ENCODE measurements at regions not wholly inside any gene's neighbourhood (a gene's known extent, or its start where the extent isn't known, plus 50 kb on each side); places are given as distances from the start of the nearest gene placed in this dataset.

DNA sequence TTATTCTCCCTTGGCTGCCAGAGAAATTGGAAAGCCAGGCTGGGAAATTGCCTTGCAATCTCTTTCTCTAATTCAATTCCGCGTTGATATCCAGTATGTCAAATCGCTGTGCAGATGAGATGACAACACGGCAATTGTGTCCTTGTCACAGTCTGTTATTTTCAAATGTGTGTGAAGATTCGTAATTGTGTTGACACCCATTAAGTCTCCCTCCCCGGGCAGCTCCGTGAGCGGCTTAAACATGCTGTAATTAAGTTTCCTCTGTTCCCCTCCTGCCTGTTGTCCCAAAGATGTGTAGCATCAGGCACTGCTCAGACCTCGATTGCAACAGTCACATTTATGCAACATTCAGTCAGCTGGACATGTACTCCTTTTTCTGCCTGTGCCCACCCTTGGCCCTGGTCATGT lies 209.5 kb downstream of the LPIN1 start:
- DNase-seq = no peak

GRCh38 chr2:11962707-11963328 lies 216.4 kb downstream of the LPIN1 start:
- no peak for DNase-seq

GRCh38 chr2:11963966-11964365 lies 217.5 kb downstream of the LPIN1 start:
- no peak for DNase-seq

DNA sequence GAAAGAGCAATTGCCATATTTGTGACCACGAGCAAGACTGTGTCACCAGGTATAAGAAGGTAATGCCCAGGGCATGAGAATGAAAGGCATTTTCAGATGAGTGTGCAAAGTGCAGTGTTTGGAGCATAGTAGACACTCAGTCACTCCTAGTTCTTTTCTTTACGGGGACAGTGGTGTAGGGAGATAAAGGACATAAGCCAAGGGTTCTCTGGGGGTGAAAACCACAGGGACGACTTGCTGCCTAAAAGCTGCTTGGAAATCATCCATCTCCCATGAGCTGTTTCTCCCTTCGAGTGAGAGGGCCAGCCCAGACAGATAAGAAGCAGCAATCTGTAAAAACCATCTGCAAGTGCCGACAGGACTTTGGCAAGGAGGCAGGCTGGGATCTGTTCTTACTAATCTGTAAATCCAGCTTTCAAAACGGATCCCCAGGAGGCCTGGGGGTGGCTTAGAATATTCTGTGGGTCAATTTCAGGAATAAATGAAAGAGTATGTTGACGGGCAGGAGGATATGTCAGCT lies 221.6 kb downstream of the LPIN1 start:
- no peak for DNase-seq

- no peak for DNase-seq
Measured at GRCh38 chr2:11968521-11968920, 222.1 kb downstream of the LPIN1 start.

DNA sequence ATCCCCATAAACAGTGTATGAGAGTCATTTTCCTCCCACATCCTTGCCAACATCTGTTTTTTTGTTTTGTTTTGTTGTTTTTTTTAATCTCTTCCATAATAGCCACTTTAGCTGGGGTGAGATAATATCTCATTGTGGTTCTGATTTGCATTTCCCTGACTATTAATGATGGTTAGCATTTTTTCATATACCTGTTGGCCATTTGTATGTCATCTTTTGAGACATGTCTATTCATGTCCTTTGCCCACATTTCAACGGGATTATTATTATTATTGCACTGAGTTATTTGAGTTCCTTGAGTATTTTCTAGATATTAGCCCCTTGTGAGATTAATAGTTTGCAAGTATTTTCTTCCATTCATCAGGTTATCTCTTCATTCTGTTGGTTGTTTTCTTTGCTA lies 223.3 kb downstream of the LPIN1 start:
- DNase-seq = no peak

- DNase-seq = no peak
Measured at GRCh38 chr2:11974573-11974972, 228.1 kb downstream of the LPIN1 start.

GRCh38 chr2:11975373-11975772 lies 228.9 kb downstream of the LPIN1 start:
- DNase-seq = no peak

DNA sequence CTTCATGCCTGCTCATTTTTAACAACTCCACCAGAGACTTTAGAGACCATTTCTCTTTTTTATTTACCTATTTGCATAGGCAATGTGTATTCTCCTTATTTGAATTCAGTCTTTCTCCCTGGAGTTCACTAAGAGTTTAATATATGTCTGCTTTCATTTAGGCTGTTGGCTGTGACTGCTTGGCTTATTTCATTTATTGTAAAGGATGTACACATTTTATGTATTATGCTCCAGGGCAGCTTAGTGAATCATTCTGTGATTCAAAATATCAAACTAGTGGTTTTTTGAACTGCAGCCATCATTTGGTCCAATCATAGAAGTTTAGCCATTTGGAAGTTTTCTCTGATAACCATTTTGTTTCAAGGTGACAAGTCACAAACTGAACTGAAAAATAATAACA lies 229.6 kb downstream of the LPIN1 start:
- DNase-seq = no peak

GRCh38 chr2:11977766-11978524 lies 231.5 kb downstream of the LPIN1 start:
- DNase-seq = no peak

- no peak for DNase-seq
Measured at GRCh38 chr2:11980809-11981208, 234.4 kb downstream of the LPIN1 start.

DNA sequence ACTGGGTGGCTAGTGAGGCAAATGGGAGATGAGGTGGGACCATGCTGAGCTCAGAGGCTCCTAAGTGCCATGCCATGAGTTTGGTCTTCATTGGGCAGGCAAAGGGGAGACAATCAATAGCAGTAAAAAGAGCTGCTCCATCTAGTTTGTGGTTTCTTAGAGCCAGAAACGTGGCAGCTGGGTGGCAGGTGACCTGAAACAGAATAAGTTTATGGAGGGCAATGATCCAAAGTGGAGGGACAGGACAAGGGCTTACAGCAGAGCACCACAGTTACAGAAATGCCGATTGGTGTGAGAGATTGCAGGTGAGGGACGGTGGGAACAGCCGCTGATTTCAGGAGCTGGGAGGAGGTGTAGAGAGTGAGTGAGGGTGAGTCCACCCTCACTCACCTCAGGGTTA lies 237.0 kb downstream of the LPIN1 start:
- no peak for DNase-seq

GRCh38 chr2:11983870-11984269 lies 237.4 kb downstream of the LPIN1 start:
- no peak for DNase-seq

DNA sequence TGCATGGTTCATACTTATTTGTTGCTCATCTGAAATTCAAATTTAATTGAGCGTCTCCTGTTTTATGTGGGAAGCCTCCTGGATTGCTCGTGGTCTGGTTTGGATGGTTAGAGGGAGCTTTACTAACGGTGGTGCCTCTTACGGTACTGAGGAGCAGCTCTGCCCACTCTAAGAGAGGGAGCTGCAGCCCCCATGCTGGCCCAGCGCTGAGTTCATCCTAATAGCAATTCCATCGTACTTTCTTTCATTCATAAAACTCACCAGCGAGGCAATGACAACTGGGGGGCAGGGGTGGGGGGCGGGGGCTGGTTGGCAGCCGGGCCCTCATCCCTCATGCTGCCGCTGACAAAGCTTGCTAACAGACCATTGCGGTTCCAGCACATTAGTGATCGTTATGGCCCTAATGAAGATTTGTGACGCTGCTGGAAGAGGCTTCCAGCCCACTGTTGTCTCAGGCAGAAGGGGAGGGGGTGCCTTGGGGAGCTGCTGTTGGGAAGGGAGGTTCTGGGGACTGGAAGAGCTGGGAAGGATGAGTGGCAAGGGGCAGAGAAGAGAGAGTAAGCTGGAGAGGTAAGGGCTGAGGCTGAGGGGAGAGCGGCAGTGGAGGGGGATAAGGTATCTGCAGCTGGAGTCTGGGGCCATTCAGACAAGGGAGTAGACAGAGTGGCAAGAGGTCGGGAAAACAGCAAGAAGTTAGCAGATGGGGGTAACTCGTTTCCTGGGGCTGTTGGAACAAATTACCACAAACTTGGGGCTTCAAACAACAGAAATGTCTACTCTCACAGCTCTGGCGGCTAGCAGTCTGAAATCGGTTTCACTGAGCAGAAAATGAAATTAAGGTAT lies 238.1 kb downstream of the LPIN1 start:
- no peak for DNase-seq

DNA sequence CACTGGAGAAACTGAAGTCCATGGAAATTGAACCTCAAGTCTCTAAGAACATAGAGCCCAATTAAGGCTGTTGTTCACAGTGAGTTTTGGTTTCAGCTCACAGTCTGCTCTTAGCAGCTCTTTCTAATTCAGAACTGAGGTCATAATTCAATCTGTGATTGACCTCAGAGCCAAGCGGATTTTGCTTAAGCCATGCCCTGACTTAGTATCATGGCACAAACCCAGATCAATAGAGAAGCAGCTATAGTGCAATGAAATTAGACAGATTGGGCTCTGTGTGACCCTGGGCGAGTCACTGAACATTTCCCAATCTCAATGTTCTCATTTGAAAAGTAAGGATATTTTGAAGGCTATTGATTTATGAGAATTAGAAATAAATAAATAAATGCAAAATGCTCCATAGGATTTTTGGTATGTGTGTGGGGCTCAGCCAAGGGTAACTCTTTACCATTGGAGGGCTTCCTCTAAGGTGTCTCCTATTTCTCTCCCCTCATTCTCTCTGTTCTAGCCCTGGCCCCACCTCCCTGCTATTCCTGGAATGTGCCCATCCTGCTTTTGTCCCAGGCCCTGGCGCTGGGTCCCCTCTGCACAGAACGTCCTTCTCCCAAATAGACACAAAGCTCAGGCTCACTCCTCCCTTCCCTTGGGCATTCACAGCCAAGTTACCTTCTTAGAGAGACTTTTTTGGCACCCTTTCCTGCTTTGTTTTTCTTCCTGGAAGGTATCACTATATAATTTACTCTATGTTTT lies 239.6 kb downstream of the LPIN1 start:
- no peak for DNase-seq

DNA sequence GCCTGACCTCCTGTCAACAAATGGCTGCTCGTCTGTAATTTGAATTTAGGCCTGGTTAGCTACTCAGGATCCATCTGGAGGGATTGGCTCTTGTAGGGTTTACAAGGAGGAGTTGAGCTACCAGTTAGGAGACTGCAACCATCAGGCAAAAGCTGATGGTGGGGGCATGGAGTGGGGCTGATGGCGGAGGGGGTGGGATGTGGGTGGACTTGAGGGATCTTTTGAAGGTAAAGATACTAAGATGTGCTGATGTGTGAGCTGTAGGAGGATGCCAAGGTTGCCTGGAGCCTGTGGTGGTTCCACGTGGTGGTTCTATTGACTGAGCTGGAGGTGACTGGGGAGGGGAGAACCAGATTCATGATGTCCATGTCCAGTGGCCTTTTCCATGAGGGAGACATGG lies 240.7 kb downstream of the LPIN1 start:
- DNase-seq = no peak

DNA sequence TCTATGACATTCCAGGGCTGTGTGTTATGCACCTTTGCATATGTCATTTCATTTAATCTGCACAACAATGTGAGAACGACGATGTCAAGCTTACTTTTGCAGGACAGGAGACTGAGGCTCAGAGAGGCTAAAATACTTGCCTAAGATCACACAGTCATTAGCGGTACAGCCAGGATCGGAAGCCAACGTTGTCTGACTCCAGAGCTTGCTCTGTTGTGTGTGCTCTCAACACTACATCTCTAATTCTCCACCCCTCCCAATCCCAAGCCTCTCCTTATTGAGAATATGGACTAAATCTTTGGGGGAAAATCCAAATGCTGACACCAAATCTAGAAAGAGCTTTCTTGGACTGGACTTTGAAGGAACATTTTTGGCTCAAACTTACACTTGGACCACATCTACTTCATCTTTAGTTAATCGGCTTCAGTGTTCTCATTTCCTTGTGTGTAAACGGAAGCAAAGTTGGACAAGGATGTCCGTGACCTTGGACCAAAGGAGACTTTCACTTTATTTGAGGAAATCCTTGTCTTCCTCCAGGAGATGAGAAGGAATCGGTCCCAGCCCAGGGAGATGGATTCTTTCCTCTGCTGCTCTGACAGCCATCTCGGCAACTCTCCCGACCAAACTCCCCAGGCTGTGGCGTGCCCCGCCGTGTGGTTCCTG lies 242.4 kb downstream of the LPIN1 start:
- DNase-seq = no peak

DNA sequence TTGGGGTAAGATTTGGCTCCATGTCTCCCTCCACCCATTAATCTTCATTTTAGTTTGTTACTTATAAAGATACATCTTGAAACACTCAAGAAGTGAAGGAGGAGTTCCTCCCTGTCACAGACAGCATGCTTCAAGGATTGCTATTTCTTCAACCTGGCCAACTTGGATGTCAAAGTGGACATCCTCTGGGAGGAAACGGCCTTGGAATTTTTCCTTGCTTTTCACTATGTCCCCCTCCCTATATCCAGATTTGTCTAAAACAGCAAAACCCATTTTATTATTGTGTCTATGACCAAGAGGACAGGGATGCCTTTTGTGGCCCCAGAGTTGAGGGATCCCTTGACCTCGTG lies 242.9 kb downstream of the LPIN1 start:
- DNase-seq = no peak

GRCh38 chr2:11990576-11990975 lies 244.1 kb downstream of the LPIN1 start:
- DNase-seq = no peak

- DNase-seq = no peak
Measured at GRCh38 chr2:11993749-11994148, 247.3 kb downstream of the LPIN1 start.

DNA sequence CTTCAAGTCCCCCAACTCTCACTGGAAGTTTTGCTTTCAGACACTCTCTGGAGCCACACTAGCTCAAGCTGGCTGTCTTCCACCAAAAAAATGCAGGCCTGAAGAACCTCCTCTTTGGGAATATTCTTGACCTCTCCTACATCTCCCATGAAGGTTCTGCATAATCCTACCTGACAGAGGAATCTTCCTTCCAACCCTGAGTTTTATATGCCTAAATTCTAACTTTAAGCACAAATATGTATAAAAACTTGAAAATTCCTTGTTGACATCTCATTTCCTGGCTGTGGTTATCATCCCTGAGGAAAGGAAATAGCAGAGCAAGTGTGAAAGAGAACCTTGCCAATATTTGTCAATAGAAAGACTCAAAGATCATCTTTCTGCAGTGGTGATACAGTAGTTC lies 249.0 kb downstream of the LPIN1 start:
- no peak for DNase-seq

GRCh38 chr2:11996618-11997017 lies 250.2 kb downstream of the LPIN1 start:
- DNase-seq = no peak

DNA sequence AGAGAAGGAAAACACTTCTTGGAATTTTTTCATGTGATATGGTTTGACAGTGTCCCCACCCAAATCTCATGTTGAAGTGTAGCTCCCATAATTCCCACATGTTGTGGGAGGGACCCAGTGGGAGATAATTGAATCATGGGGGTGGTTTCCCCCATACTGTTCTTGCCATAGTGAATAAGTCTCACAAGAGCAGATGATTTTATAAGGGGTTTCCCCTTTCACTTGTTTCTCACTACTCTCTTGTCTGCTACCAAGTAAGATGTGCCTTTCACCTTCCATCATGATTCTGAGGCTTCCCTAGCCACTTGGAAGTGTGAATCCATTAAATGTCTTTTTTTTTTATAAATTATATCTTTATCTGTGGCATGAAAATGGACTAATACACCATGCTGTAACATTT lies 250.7 kb downstream of the LPIN1 start:
- no peak for DNase-seq
